NCI-H146 (cell line): ENCODE measurements at regions not wholly inside any gene's neighbourhood (a gene's known extent, or its start where the extent isn't known, plus 50 kb on each side); places are given as distances from the start of the nearest gene placed in this dataset.
"Not testable (repeated sequence)": the region's sequence is repeated elsewhere in the genome, so short reads cannot be mapped to it uniquely, and the experiment has no call there.

ENCODE experiments used
- DNase-seq: peaks from one replicate; lab custom pipeline; 2025; lab: John Stamatoyannopoulos, UW

- DNase-seq: no peak
Observed at GRCh38 chr14:106201376-106201775, 675.0 kb downstream of the TMEM121 start.

- no peak for DNase-seq
Observed at GRCh38 chr14:106203438-106203837, 677.1 kb downstream of the TMEM121 start.

DNA sequence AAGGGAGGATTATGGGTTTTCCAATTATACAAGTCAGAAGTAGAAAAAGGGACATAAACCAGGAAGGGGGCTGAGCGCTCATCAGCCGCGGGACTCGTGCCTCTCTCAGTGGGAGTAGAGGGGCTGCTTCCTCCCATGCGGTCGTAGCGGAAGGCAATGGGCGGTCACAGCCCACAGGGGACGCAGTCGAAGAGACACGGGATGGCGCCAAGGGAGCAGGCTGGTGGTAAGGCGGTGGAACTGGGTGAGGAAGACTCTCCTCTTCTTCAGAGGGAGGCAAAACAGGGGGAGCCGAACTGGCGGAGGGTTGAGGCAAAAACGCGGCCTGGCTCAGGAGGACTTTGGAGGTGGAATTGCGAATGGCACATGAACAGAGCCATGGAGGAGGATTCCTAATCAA lies 677.7 kb downstream of the TMEM121 start:
- DNase-seq: no peak

DNA sequence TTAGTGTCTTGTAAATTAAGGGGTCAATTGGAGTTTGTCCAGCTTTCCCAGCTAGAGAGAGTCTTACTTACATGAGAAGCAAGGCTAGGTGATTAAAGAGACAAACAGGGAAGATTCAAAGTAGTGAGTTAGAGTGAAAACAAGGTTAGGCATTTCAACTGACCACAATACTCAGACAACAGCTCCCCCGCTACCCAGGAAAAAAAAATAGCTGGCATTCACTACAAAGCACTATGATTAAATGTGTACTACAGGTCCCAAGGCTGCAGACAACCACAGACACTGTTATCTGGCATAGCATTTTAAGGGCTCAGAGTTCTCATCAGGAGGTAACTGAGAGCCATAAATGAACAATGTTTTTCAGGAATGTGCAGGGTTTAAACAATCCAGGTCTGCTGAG lies 680.9 kb downstream of the TMEM121 start:
- no peak for DNase-seq

- DNase-seq: no peak
Observed at GRCh38 chr14:106208794-106209193, 682.4 kb downstream of the TMEM121 start.

DNA sequence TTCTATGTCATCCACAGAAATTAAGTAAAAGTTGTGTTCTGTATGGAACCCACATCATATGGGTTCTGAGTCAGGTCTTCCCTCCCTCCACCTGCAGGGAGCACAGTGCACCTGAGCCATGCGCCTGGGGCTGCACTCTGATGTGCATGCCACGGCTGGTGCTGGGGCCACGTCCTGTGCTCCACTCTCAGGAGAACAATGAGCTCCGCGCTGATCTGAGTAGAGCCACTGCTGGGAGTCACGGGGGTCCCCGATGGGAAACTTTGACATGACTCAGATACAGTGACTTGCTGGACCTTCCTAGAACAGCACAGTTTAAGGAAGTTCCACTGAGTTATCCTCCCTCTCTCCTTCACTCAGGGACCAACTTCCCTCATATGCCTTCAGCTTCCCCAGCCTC lies 683.4 kb downstream of the TMEM121 start:
- DNase-seq: no peak

DNA sequence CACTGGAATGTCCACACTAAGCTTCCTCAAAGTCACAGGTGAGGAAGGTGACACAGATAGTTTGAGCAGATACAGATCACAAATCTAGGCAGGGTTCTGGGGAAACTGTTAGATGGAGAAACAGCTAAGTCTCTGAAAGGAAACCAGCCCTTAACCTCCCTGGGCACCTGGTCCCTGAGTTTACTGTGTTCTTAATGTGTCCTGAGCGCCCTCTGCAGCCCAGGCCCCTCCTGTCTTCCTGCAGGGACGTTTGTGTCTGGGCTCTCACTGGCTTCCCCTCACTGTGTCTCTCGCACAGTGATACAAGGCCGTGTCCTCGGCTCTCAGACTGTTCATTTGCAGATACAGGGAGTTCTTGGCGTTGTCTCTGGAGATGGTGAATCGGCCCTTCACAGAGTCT lies 684.3 kb downstream of the TMEM121 start:
- DNase-seq: no peak

GRCh38 chr14:106211334-106211900 lies 685.0 kb downstream of the TMEM121 start:
- DNase-seq: no peak

DNA sequence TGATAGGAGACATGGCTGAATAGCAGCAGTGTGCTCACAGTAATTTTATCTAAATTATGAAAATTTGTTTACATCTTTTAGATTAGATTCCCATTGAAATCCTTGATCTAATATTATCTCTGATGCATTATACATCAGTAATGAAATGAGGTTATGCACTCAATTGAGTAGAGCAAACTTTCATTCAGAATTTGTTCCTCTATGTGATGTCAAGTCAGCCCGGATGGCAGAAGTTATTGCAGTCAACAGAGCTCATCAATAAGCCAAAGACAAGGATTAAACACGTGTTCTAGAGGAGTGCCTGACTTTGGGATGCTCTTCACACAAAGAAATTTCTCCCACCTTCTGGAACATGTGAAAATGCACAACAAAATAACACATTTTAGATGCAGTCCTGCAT lies 688.8 kb downstream of the TMEM121 start:
- DNase-seq: no peak

- DNase-seq: no peak
Observed at GRCh38 chr14:106216679-106217078, 690.3 kb downstream of the TMEM121 start.

- no peak for DNase-seq
Observed at GRCh38 chr14:106218174-106218573, 691.8 kb downstream of the TMEM121 start.

- DNase-seq: no peak
Observed at GRCh38 chr14:106222311-106222710, 695.9 kb downstream of the TMEM121 start.

- DNase-seq: no peak
Observed at GRCh38 chr14:106222731-106223130, 696.3 kb downstream of the TMEM121 start.

- DNase-seq: no peak
Observed at GRCh38 chr14:106227793-106228192, 701.4 kb downstream of the TMEM121 start.

GRCh38 chr14:106228541-106229158 lies 702.3 kb downstream of the TMEM121 start:
- DNase-seq: no peak

- DNase-seq: no peak
Observed at GRCh38 chr14:106230071-106230470, 703.7 kb downstream of the TMEM121 start.

DNA sequence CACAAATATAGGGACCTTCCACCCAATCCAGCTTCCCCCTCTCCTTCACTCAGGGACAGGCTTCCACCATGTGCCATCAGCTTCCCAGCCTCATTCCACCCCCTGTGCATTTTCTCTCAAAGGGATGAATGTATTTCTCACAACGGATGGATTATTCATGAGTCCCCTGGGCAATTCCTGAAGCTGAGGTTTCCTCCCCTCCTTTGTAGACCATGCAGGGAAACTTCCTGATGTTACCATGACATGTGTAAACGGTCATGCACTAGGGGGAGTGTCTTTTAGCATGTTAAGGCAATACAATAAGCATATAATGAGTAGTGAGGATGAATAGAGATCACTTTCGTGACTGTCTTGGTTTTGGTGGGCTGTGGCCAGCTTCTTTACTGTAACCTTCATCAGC lies 706.8 kb downstream of the TMEM121 start:
- not testable (repeated sequence) for DNase-seq

GRCh38 chr14:106234525-106235254 lies 708.3 kb downstream of the TMEM121 start:
- DNase-seq: peak; percentile 31

GRCh38 chr14:106235356-106236159 lies 709.2 kb downstream of the TMEM121 start:
- DNase-seq: no peak

DNA sequence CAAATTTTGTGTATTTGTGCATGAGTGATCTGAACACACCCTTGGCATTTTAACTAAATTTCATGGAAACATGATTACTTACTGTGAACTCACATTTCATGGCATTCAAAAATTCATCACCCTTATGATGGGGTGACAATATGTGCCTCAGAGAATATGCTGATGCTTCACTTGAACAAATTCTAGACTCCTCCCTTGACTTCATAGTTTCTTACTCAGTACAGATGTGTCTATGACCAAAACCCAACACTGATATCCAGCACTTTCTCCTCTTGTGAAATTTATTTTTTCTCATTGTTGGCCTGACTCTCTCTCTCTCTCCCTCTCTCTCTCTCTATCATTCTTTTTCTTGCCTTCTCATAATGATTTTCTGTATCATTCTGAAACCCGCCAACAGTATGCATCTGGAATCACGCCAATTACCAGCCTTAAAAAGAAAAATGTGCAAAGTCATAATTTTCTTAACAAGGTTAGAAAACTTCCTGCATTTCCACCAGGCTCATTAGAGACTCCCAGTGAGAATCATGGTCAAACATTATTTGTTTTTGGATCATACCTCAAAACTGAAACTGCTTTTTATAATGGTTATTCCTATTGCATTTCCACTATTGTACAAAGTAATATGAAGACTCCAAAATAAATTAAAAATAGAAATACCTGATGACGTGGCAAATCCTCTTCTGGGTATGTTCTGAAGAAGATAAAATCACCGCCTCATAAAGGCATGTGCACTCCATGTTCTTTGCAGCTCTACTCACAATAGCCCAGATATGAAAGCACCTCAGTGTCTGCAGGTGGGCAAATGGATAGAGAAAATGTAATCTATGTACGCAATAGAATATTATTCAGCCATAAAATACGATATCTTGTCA lies 722.2 kb downstream of the TMEM121 start:
- no peak for DNase-seq

DNA sequence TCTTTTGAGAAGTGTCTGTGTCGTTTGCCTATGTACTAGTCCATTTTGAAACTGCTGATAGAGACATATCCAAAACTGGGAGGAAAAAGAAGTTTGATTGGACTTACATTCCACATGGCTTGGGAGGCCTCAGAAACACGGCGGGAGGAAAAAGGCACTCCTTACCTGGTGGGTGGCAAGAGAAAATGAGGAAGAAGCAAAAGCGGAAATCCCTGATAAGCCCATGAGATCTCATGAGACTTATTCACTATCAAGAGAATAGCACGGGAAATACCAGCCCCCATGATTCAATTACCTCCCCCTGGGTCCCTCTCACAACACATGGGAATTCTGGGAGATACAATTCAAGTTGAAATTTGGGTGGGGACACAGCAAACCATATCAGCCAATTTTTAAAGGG lies 727.6 kb downstream of the TMEM121 start:
- DNase-seq: not testable (repeated sequence)

GRCh38 chr14:106257569-106257994 lies 731.2 kb downstream of the TMEM121 start:
- DNase-seq: peak; percentile 46
